Stimulated activated CD4-positive, alpha-beta T cell treated with anti-CD3 and anti-CD28 coated beads, Interleukin-4, amount 100 ng/mL, for 24 hours (primary cell): ENCODE measurements at regions not wholly inside any gene's neighbourhood (a gene's known extent, or its start where the extent isn't known, plus 50 kb on each side); places are given as distances from the start of the nearest gene placed in this dataset.
A peak's percentile ranks its signal among the peaks of the same experiment; 100 is the strongest.
"Not testable (repeated sequence)": the region's sequence is repeated elsewhere in the genome, so short reads cannot be mapped to it uniquely, and the experiment has no call there.

Experiments
- DNase-seq: peaks from one replicate; pipeline ENCODE4 v3.0.0-alpha.2; 2020

GRCh38 chr1:100597061-100597741 lies 59.3 kb downstream of the GPR88 start:
- no peak for DNase-seq

GRCh38 chr1:100597784-100598183 lies 59.8 kb downstream of the GPR88 start:
- DNase-seq: no peak

GRCh38 chr1:100600377-100600776 lies 62.4 kb downstream of the GPR88 start:
- not testable (repeated sequence) for DNase-seq

GRCh38 chr1:100602028-100602427 lies 64.1 kb downstream of the GPR88 start:
- DNase-seq: not testable (repeated sequence)

GRCh38 chr1:100604372-100604771 lies 66.4 kb downstream of the GPR88 start:
- no peak for DNase-seq

GRCh38 chr1:100606438-100606837 lies 68.5 kb downstream of the GPR88 start:
- no peak for DNase-seq

GRCh38 chr1:100607628-100608240 lies 69.8 kb downstream of the GPR88 start:
- DNase-seq: no peak

GRCh38 chr1:100609849-100610248 lies 71.9 kb downstream of the GPR88 start:
- DNase-seq: no peak

GRCh38 chr1:100611086-100611485 lies 73.1 kb downstream of the GPR88 start:
- no peak for DNase-seq

GRCh38 chr1:100612540-100612939 lies 74.6 kb downstream of the GPR88 start:
- no peak for DNase-seq

GRCh38 chr1:100613817-100614559 lies 76.0 kb downstream of the GPR88 start:
- no peak for DNase-seq

GRCh38 chr1:100614570-100614969 lies 76.6 kb downstream of the GPR88 start:
- no peak for DNase-seq

GRCh38 chr1:100615686-100616085 lies 77.7 kb downstream of the GPR88 start:
- DNase-seq: no peak

GRCh38 chr1:100616121-100616621 lies 78.2 kb downstream of the GPR88 start:
- no peak for DNase-seq

GRCh38 chr1:100622037-100622436 lies 84.1 kb downstream of the GPR88 start:
- peak; percentile 4 for DNase-seq

GRCh38 chr1:100622506-100622905 lies 84.6 kb downstream of the GPR88 start:
- DNase-seq: no peak

- no peak for DNase-seq
These were observed 85.2 kb downstream of the GPR88 start for GRCh38 chr1:100622966-100623762.

GRCh38 chr1:100624886-100625610 lies 87.1 kb downstream of the GPR88 start:
- no peak for DNase-seq

GRCh38 chr1:100626397-100626796 lies 88.5 kb downstream of the GPR88 start:
- DNase-seq: no peak

- DNase-seq: no peak
These were observed 89.2 kb downstream of the GPR88 start for GRCh38 chr1:100627054-100627716.

- DNase-seq: no peak
These were observed 90.0 kb downstream of the GPR88 start for GRCh38 chr1:100627936-100628335.

- DNase-seq: no peak
These were observed 90.7 kb downstream of the GPR88 start for GRCh38 chr1:100628631-100629081.
